ENCODE measurements at regions not wholly inside any gene's neighbourhood (a gene's known extent, or its start where the extent isn't known, plus 50 kb on each side); places are given as distances from the start of the nearest gene placed in this dataset.

- Histone ChIP-seq H3K27me3 (no peaks in the 10 kb centered on the region), H3K79me2 (no peaks in the 10 kb centered on the region), H2AFZ (no peak overlapping the region), H3K27ac (no peak overlapping the region), H3K9me2 (replicated peaks; ENCODE audit: insufficient read depth) (no peaks in the 10 kb centered on the region), H3K4me1 (ENCODE audit: insufficient read depth) (no peaks in the 10 kb centered on the region), H3K9me3 (ENCODE audit: low read depth) (no peaks in the 10 kb centered on the region), H3K4me3 (no peak overlapping the region), H4K20me1 (ENCODE audit: insufficient read depth, poor library complexity, severe bottlenecking) (no peaks in the 10 kb centered on the region), H3K36me3 (replicated peaks; ENCODE audit: insufficient read depth, low read depth) (no peaks in the 10 kb centered on the region), H3K4me2 (no peak overlapping the region)
- WGBS (ENCODE audit: low lambda C conversion rate, missing lambda C conversion rate) = 61% methylated on average over 2 of the region's 2 CpGs
- TF ChIP-seq EZH2phosphoT487 (IDR thresholded peaks at IDR 0.05; ENCODE audit: low read depth, severe bottlenecking, unreplicated experiment) (no peak), CTCF (IDR thresholded peaks at IDR 0.05; ENCODE audit: poor library complexity) (no peak), EZH2 (IDR thresholded peaks at IDR 0.05; ENCODE audit: borderline replicate concordance) (no peak)
- no peak for DNase-seq (ENCODE audit: low spot score)
These were observed 333.9 kb downstream of the SH2D1A start for GRCh38 chrX:124680287-124680686.

GRCh38 chrX:124690495-124690894 lies 344.1 kb downstream of the SH2D1A start:
- no peaks in the 10 kb centered on the region for H3K27me3 ChIP-seq
- DNase-seq (ENCODE audit: low spot score) = no peak
- WGBS (ENCODE audit: low lambda C conversion rate, missing lambda C conversion rate) = 66% methylated on average over 3 of the region's 3 CpGs
- no peaks in the 10 kb centered on the region for H3K9me2 ChIP-seq (replicated peaks; ENCODE audit: insufficient read depth)
- TF ChIP-seq EZH2phosphoT487 (IDR thresholded peaks at IDR 0.05; ENCODE audit: low read depth, severe bottlenecking, unreplicated experiment) (no peak), CTCF (IDR thresholded peaks at IDR 0.05; ENCODE audit: poor library complexity) (no peak), EZH2 (IDR thresholded peaks at IDR 0.05; ENCODE audit: borderline replicate concordance) (no peak)
- H3K9me3 ChIP-seq (ENCODE audit: low read depth) = no peaks in the 10 kb centered on the region
- no peaks in the 10 kb centered on the region for H4K20me1 ChIP-seq (ENCODE audit: insufficient read depth, poor library complexity, severe bottlenecking)
- H3K27ac ChIP-seq = no peak overlapping the region
- H2AFZ ChIP-seq = no peak overlapping the region
- no peak overlapping the region for H3K4me3 ChIP-seq
- H3K4me1 ChIP-seq (ENCODE audit: insufficient read depth) = no peaks in the 10 kb centered on the region
- H3K36me3 ChIP-seq (replicated peaks; ENCODE audit: insufficient read depth, low read depth) = no peaks in the 10 kb centered on the region
- no peaks in the 10 kb centered on the region for H3K79me2 ChIP-seq
- no peak overlapping the region for H3K4me2 ChIP-seq

GRCh38 chrX:124699876-124700275 lies 353.5 kb downstream of the SH2D1A start:
- no peaks in the 10 kb centered on the region for H3K9me3 ChIP-seq (ENCODE audit: low read depth)
- TF ChIP-seq EZH2 (IDR thresholded peaks at IDR 0.05; ENCODE audit: borderline replicate concordance) = no peak
- TF ChIP-seq EZH2phosphoT487 (IDR thresholded peaks at IDR 0.05; ENCODE audit: low read depth, severe bottlenecking, unreplicated experiment) = no peak
- no peak for TF ChIP-seq CTCF (IDR thresholded peaks at IDR 0.05; ENCODE audit: poor library complexity)
- no peaks in the 10 kb centered on the region for H4K20me1 ChIP-seq (ENCODE audit: insufficient read depth, poor library complexity, severe bottlenecking)
- no peak for DNase-seq (ENCODE audit: low spot score)
- no peak overlapping the region for H3K4me2 ChIP-seq
- no peak overlapping the region for H3K27ac ChIP-seq
- no peaks in the 10 kb centered on the region for H3K36me3 ChIP-seq (replicated peaks; ENCODE audit: insufficient read depth, low read depth)
- H3K79me2 ChIP-seq = no peaks in the 10 kb centered on the region
- no peak overlapping the region for H2AFZ ChIP-seq
- H3K9me2 ChIP-seq (replicated peaks; ENCODE audit: insufficient read depth) = no peaks in the 10 kb centered on the region
- H3K4me1 ChIP-seq (ENCODE audit: insufficient read depth) = no peaks in the 10 kb centered on the region
- no peak overlapping the region for H3K4me3 ChIP-seq
- WGBS (ENCODE audit: low lambda C conversion rate, missing lambda C conversion rate) = 58% methylated on average over 2 of the region's 2 CpGs
- no peaks in the 10 kb centered on the region for H3K27me3 ChIP-seq

GRCh38 chrX:124717537-124717936 lies 371.2 kb downstream of the SH2D1A start:
- Histone ChIP-seq H3K27me3 (no peaks in the 10 kb centered on the region), H3K27ac (no peak overlapping the region)
- TF ChIP-seq EZH2 (IDR thresholded peaks at IDR 0.05; ENCODE audit: borderline replicate concordance) (no peak), EZH2phosphoT487 (IDR thresholded peaks at IDR 0.05; ENCODE audit: low read depth, severe bottlenecking, unreplicated experiment) (no peak), CTCF (IDR thresholded peaks at IDR 0.05; ENCODE audit: poor library complexity) (no peak)

More at GRCh38 chrX:124717537-124717936, 371.2 kb downstream of the SH2D1A start:
- DNase-seq (ENCODE audit: low spot score) = no peak
- no peaks in the 10 kb centered on the region for H3K9me2 ChIP-seq (replicated peaks; ENCODE audit: insufficient read depth)
- no peaks in the 10 kb centered on the region for H3K79me2 ChIP-seq
- H3K9me3 ChIP-seq (ENCODE audit: low read depth) = no peaks in the 10 kb centered on the region
- no peaks in the 10 kb centered on the region for H3K36me3 ChIP-seq (replicated peaks; ENCODE audit: insufficient read depth, low read depth)
- no peak overlapping the region for H3K4me3 ChIP-seq
- no peak overlapping the region for H2AFZ ChIP-seq
- WGBS (ENCODE audit: low lambda C conversion rate, missing lambda C conversion rate) = 60% methylated on average over 1 of the region's 1 CpG
- H4K20me1 ChIP-seq (ENCODE audit: insufficient read depth, poor library complexity, severe bottlenecking) = no peaks in the 10 kb centered on the region
- H3K4me2 ChIP-seq = no peak overlapping the region
- H3K4me1 ChIP-seq (ENCODE audit: insufficient read depth) = no peaks in the 10 kb centered on the region
